MM.1S (cell line): ENCODE measurements at regions not wholly inside any gene's neighbourhood (a gene's known extent, or its start where the extent isn't known, plus 50 kb on each side); places are given as distances from the start of the nearest gene placed in this dataset.

Source experiments
- CTCF ChIP-seq: fragments of 300-600 bp; sonication (generic); IDR thresholded peaks from 2 replicates; pipeline ENCODE4 v1.5.1; 2016; ENCODE audit warnings: antibody characterized with exemption, low read length, mixed read lengths
- EZH2 ChIP-seq: fragments of 300-600 bp; sonication (generic); optimal IDR thresholded peaks from 2 replicates; pipeline ENCODE3; 2017; ENCODE audit warnings: low read depth, mild to moderate bottlenecking, antibody characterized with exemption, low read length, mixed read lengths

GRCh38 chrX:113408843-113409242 is 568.2 kb upstream of the AMOT start:
- TF ChIP-seq CTCF = no peak
- no peak for TF ChIP-seq EZH2
